Raji (cell line): ENCODE measurements at regions not wholly inside any gene's neighbourhood (a gene's known extent, or its start where the extent isn't known, plus 50 kb on each side); places are given as distances from the start of the nearest gene placed in this dataset.

Source experiments
- POLR2A ChIP-seq: IDR thresholded peaks from 2 replicates; pipeline ENCODE4 v1.6.1; 2011; ENCODE audit warnings: low read depth, low read length, control low read depth; ENCODE audit not compliant: insufficient read depth

GRCh38 chr2:64704161-64704560 lies 50.4 kb upstream of the SERTAD2 start:
- no peak for TF ChIP-seq POLR2A

GRCh38 chr2:64704996-64705395 lies 51.3 kb upstream of the SERTAD2 start:
- no peak for TF ChIP-seq POLR2A

GRCh38 chr2:64707276-64707675 lies 53.6 kb upstream of the SERTAD2 start:
- TF ChIP-seq POLR2A: no peak

GRCh38 chr2:64708829-64709228 lies 55.1 kb upstream of the SERTAD2 start:
- no peak for TF ChIP-seq POLR2A

- no peak for TF ChIP-seq POLR2A
These were observed 57.6 kb upstream of the SERTAD2 start for GRCh38 chr2:64711252-64711800.

- TF ChIP-seq POLR2A: no peak
These were observed 60.0 kb upstream of the SERTAD2 start for GRCh38 chr2:64713686-64714085.

- TF ChIP-seq POLR2A: no peak
These were observed 62.9 kb upstream of the SERTAD2 start for GRCh38 chr2:64716569-64716968.

GRCh38 chr2:64718250-64718885 lies 64.7 kb upstream of the SERTAD2 start:
- TF ChIP-seq POLR2A: no peak

- no peak for TF ChIP-seq POLR2A
These were observed 67.0 kb upstream of the SERTAD2 start for GRCh38 chr2:64720535-64721319.

- TF ChIP-seq POLR2A: no peak
These were observed 67.6 kb upstream of the SERTAD2 start for GRCh38 chr2:64721320-64721623.

- no peak for TF ChIP-seq POLR2A
These were observed 68.8 kb upstream of the SERTAD2 start for GRCh38 chr2:64722291-64723044.

- TF ChIP-seq POLR2A: no peak
These were observed 73.5 kb upstream of the SERTAD2 start for GRCh38 chr2:64727013-64727767.

- TF ChIP-seq POLR2A: no peak
These were observed 74.2 kb upstream of the SERTAD2 start for GRCh38 chr2:64727843-64728463.

GRCh38 chr2:64730551-64731262 lies 77.0 kb upstream of the SERTAD2 start:
- TF ChIP-seq POLR2A: peak; percentile 58; the same call in 1 of the 2 replicates
